GM12878 (cell line): ENCODE measurements at regions not wholly inside any gene's neighbourhood (a gene's known extent, or its start where the extent isn't known, plus 50 kb on each side); places are given as distances from the start of the nearest gene placed in this dataset.

Experiments used
- ATAC-seq: fragments of 200-7000 bp; cut with Tn5 transposase; 3 replicates; pipeline ENCODE4 v1.9.1; 2020; ENCODE audit warnings: mild to moderate bottlenecking, moderate library complexity
- BruUV-seq: library from RNA; stranded (reverse); fragments of 400-500 nt; replicated peaks from 2 replicates; lab custom pipeline; 2021; lab: Mats Ljungman, UMichigan
- CTCF ChIA-PET: fragments of 300-600 bp; sonication (Branson Sonifier 250); formaldehyde crosslinking; extraction: SDS; loops from one replicate; lab custom pipeline; 2021; ENCODE audit warnings: inconsistent platforms; lab: Yijun Ruan, JAX
- POLR2A ChIA-PET: fragments of 350-600 bp; formaldehyde crosslinking; extraction: SDS; loops from one replicate; lab custom pipeline; 2021; ENCODE audit warnings: inconsistent platforms; lab: Charles Lee
- RAD21 ChIA-PET: fragments of 300-600 bp; sonication (Branson Sonifier 250); formaldehyde crosslinking; loops from one replicate; lab custom pipeline; 2023; ENCODE audit warnings: antibody characterized with exemption; ENCODE audit not compliant: unreplicated experiment; lab: Charles Lee
- SMC1A ChIA-PET: fragments of 300-600 bp; sonication (Branson Sonifier 250); formaldehyde crosslinking; loops from one replicate; lab custom pipeline; 2023; ENCODE audit not compliant: unreplicated experiment, uncharacterized antibody; lab: Charles Lee
- DNase-seq: peaks from one replicate; pipeline ENCODE4 v3.0.0-alpha.2; 2011; ENCODE audit warnings: low read depth, low spot score
- FAIRE-seq: peaks from 3 replicates; lab custom pipeline; 2011; peaks lifted over from hg19 to GRCh38; lab: Jason Lieb, UNC
- H2AFZ ChIP-seq: 2 replicates; pipeline ENCODE4 v1.6.0; 2011; ENCODE audit warnings: low read depth, low read length, control low read depth; ENCODE audit not compliant: control insufficient read depth
- H3K27ac ChIP-seq: 2 replicates; pipeline ENCODE4 v1.5.1; 2011; ENCODE audit warnings: control low read depth; ENCODE audit not compliant: control insufficient read depth, insufficient read depth
- H3K27me3 ChIP-seq, 2 experiments: replicated peaks in 1 of 2; 2 replicates each; pipeline versions ENCODE4 v1.6.0 to v1.6.1; 2011; ENCODE audit warnings: low read length in 1 of 2; ENCODE audit not compliant: control insufficient read depth in 2 of 2, insufficient read depth in 2 of 2
- H3K36me3 ChIP-seq, 2 experiments: 2 replicates each; pipeline ENCODE4 v1.5.1; 2011; ENCODE audit warnings: low read length in 1 of 2; ENCODE audit not compliant: control insufficient read depth in 2 of 2, insufficient read depth in 2 of 2
- H3K4me1 ChIP-seq: 2 replicates; pipeline ENCODE4 v1.6.1; 2011; ENCODE audit warnings: mild to moderate bottlenecking, low read length, moderate library complexity, mixed read lengths; ENCODE audit not compliant: control insufficient read depth, insufficient read depth
- H3K4me2 ChIP-seq: 2 replicates; pipeline ENCODE4 v1.6.0; 2011; ENCODE audit warnings: control low read depth; ENCODE audit not compliant: control insufficient read depth, insufficient read depth
- H3K4me3 ChIP-seq: fragments of 200-600 bp; sonication (generic); 2 replicates; pipeline ENCODE4 v1.5.1; 2016
- H3K79me2 ChIP-seq: 2 replicates; pipeline ENCODE4 v1.6.0; 2011; ENCODE audit warnings: low read length; ENCODE audit not compliant: control insufficient read depth, insufficient read depth
- H3K9ac ChIP-seq: 2 replicates; pipeline ENCODE4 v1.8.0; 2011; ENCODE audit warnings: low read length, control low read depth, mixed read lengths; ENCODE audit not compliant: control insufficient read depth, insufficient read depth
- H3K9me3 ChIP-seq: replicated peaks from 3 replicates; pipeline ENCODE4 v1.5.1; 2011; ENCODE audit warnings: mild to moderate bottlenecking, low read length; ENCODE audit not compliant: control insufficient read depth, insufficient read depth
- H4K20me1 ChIP-seq: 2 replicates; pipeline ENCODE4 v1.6.0; 2011; ENCODE audit not compliant: control insufficient read depth, insufficient read depth
- HDAC2 ChIP-seq: fragments of 200-600 bp; sonication (generic); IDR thresholded peaks from 2 replicates; pipeline ENCODE4 v1.6.1; 2017
- IRF4 ChIP-seq: IDR thresholded peaks from 2 replicates; pipeline ENCODE4 v1.6.1; 2011; ENCODE audit warnings: low read depth, low read length
- LARP7 ChIP-seq: fragments of 450-650 bp; IDR thresholded peaks from 2 replicates; pipeline ENCODE4 v1.6.1; 2017; ENCODE audit warnings: mild to moderate bottlenecking
- PAX5 ChIP-seq: IDR thresholded peaks from 2 replicates; pipeline ENCODE4 v1.6.1; 2011; ENCODE audit warnings: low read depth, low read length, borderline replicate concordance
- SIX5 ChIP-seq: IDR thresholded peaks from 2 replicates; pipeline ENCODE4 v1.6.1; 2011; ENCODE audit warnings: mild to moderate bottlenecking, low read depth, low read length, moderate library complexity; ENCODE audit not compliant: severe bottlenecking
- YY1 ChIP-seq: IDR thresholded peaks from 2 replicates; pipeline ENCODE4 v1.6.1; 2011; ENCODE audit warnings: low read depth, mild to moderate bottlenecking, low read length
- ZBTB40 ChIP-seq: fragments of 450-650 bp; IDR thresholded peaks from 2 replicates; pipeline ENCODE4 v1.6.1; 2016; ENCODE audit warnings: mild to moderate bottlenecking, moderate library complexity, borderline replicate concordance
- ZNF207 ChIP-seq: fragments of 450-650 bp; IDR thresholded peaks from 2 replicates; pipeline ENCODE4 v1.6.1; 2014; ENCODE audit warnings: antibody characterized with exemption, mild to moderate bottlenecking, borderline replicate concordance
- ZNF274 ChIP-seq: IDR thresholded peaks from one replicate; pipeline ENCODE4 v1.8.0; 2011; ENCODE audit not compliant: insufficient read length, insufficient read depth
- ZZZ3 ChIP-seq: IDR thresholded peaks from 2 replicates; pipeline ENCODE4 v1.6.1; 2011; ENCODE audit warnings: low read depth; ENCODE audit not compliant: control insufficient read depth, insufficient read length
- WGBS: methylation state at CpG from one replicate; pipeline ENCODE4 v1.1.6; 2016; ENCODE audit warnings: low lambda C conversion rate; ENCODE audit not compliant: insufficient replicate concordance, insufficient coverage; ENCODE audit errors: missing lambda C conversion rate; 5-methylcytosine and 5-hydroxymethylcytosine counted together
- in situ Hi-C: fragments of 300-500 bp; cut with MboI; formaldehyde crosslinking; loops from 9 replicates; pipeline ENCODE4 v1.14.3; 2018; ENCODE audit warnings: mixed read lengths
- intact Hi-C: fragments of 100-400 bp; cut with micrococcal nuclease; formaldehyde crosslinking; loops from one replicate; pipeline ENCODE4 v1.14.2; 2022; ENCODE audit not compliant: unreplicated experiment
- TF ChIP-seq, protein P1 (sequence below): fragments of 150-350 bp; IDR thresholded peaks from 2 replicates; pipeline ENCODE4 v1.6.1; 2016; ENCODE audit warnings: low read depth, low read length
- TF ChIP-seq, protein P2 (sequence below): fragments of 450-650 bp; IDR thresholded peaks from 2 replicates; pipeline ENCODE4 v1.6.1; 2017; ENCODE audit warnings: mild to moderate bottlenecking, low read depth, inconsistent platforms; ENCODE audit not compliant: poor library complexity, severe bottlenecking
- TF ChIP-seq, protein P3 (sequence below): fragments of 450-650 bp; IDR thresholded peaks from 2 replicates; pipeline ENCODE4 v1.6.1; 2017; ENCODE audit warnings: mild to moderate bottlenecking

DNA sequence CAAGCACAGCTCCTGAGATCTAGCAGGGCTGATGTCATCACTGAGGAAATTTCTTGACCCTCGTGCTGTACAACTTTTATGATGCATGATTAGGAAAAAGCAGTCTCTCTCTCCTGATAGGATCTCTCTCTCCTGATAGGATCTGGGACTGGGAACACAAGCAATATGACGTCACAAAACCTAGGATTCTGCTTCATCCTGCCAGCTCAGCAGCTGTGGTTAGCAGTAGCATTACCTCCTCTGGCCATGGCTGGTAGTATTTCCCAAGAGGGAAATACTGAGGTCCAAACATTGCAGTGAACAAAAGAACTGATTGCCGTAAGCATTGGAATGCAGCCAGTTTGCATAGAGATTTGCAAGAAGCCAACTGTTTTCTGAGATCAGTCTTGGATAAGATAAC lies 521.2 kb upstream of the POU3F3 start:
- Histone ChIP-seq H3K27me3 (no peaks in the 10 kb centered on the region), H3K4me2 (no peak overlapping the region), H4K20me1 (no peaks in the 10 kb centered on the region), H3K4me1 (no peaks in the 10 kb centered on the region), H3K4me3 (no peak overlapping the region), H3K36me3 (no peaks in the 10 kb centered on the region), H2AFZ (no peak overlapping the region), H3K27ac (no peak overlapping the region), H3K79me2 (no peaks in the 10 kb centered on the region), H3K9ac (no peak overlapping the region), H3K9me3 (no peaks in the 10 kb centered on the region)
- ChIA-PET SMC1A (no interaction called here), POLR2A (no interaction called here), CTCF (no interaction called here), RAD21 (no interaction called here)
- ATAC-seq, result no peak
- WGBS, result 16% methylated on average over 3 of the region's 3 CpGs
- in situ Hi-C loops (no loop called here), intact Hi-C loops (no loop called here)
- FAIRE-seq, result no peak
- no TSS peak for BruUV-seq
- DNase-seq, result no peak
- no peak for TF ChIP-seq ZBTB40
- TF ChIP-seq LARP7, result no peak
- TF ChIP-seq, protein P1, sequence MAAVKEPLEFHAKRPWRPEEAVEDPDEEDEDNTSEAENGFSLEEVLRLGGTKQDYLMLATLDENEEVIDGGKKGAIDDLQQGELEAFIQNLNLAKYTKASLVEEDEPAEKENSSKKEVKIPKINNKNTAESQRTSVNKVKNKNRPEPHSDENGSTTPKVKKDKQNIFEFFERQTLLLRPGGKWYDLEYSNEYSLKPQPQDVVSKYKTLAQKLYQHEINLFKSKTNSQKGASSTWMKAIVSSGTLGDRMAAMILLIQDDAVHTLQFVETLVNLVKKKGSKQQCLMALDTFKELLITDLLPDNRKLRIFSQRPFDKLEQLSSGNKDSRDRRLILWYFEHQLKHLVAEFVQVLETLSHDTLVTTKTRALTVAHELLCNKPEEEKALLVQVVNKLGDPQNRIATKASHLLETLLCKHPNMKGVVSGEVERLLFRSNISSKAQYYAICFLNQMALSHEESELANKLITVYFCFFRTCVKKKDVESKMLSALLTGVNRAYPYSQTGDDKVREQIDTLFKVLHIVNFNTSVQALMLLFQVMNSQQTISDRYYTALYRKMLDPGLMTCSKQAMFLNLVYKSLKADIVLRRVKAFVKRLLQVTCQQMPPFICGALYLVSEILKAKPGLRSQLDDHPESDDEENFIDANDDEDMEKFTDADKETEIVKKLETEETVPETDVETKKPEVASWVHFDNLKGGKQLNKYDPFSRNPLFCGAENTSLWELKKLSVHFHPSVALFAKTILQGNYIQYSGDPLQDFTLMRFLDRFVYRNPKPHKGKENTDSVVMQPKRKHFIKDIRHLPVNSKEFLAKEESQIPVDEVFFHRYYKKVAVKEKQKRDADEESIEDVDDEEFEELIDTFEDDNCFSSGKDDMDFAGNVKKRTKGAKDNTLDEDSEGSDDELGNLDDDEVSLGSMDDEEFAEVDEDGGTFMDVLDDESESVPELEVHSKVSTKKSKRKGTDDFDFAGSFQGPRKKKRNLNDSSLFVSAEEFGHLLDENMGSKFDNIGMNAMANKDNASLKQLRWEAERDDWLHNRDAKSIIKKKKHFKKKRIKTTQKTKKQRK, result no peak
- no peak for TF ChIP-seq ZNF207
- TF ChIP-seq IRF4, result no peak
- TF ChIP-seq PAX5, result no peak
- TF ChIP-seq HDAC2, result no peak
- no peak for TF ChIP-seq ZNF274
- TF ChIP-seq, protein P2, sequence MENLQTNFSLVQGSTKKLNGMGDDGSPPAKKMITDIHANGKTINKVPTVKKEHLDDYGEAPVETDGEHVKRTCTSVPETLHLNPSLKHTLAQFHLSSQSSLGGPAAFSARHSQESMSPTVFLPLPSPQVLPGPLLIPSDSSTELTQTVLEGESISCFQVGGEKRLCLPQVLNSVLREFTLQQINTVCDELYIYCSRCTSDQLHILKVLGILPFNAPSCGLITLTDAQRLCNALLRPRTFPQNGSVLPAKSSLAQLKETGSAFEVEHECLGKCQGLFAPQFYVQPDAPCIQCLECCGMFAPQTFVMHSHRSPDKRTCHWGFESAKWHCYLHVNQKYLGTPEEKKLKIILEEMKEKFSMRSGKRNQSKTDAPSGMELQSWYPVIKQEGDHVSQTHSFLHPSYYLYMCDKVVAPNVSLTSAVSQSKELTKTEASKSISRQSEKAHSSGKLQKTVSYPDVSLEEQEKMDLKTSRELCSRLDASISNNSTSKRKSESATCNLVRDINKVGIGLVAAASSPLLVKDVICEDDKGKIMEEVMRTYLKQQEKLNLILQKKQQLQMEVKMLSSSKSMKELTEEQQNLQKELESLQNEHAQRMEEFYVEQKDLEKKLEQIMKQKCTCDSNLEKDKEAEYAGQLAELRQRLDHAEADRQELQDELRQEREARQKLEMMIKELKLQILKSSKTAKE, result no peak
- no peak for TF ChIP-seq YY1
- no peak for TF ChIP-seq ZZZ3
- TF ChIP-seq SIX5, result no peak
- TF ChIP-seq, protein P3, sequence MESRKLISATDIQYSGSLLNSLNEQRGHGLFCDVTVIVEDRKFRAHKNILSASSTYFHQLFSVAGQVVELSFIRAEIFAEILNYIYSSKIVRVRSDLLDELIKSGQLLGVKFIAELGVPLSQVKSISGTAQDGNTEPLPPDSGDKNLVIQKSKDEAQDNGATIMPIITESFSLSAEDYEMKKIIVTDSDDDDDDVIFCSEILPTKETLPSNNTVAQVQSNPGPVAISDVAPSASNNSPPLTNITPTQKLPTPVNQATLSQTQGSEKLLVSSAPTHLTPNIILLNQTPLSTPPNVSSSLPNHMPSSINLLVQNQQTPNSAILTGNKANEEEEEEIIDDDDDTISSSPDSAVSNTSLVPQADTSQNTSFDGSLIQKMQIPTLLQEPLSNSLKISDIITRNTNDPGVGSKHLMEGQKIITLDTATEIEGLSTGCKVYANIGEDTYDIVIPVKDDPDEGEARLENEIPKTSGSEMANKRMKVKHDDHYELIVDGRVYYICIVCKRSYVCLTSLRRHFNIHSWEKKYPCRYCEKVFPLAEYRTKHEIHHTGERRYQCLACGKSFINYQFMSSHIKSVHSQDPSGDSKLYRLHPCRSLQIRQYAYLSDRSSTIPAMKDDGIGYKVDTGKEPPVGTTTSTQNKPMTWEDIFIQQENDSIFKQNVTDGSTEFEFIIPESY, result no peak
- TF ChIP-seq, all 136 proteins: peak for 0
